GM12892 (cell line): ENCODE measurements at regions not wholly inside any gene's neighbourhood (a gene's known extent, or its start where the extent isn't known, plus 50 kb on each side); places are given as distances from the start of the nearest gene placed in this dataset.

Experiments used
- POLR2A ChIP-seq: IDR thresholded peaks from 2 replicates; pipeline ENCODE4 v1.6.1; 2011; ENCODE audit warnings: low read depth, low read length, control low read depth
- POLR2AphosphoS5 ChIP-seq: IDR thresholded peaks from 2 replicates; pipeline ENCODE4 v1.6.1; 2011; ENCODE audit warnings: low read depth, low read length, control low read depth

GRCh38 chr17:15078570-15078969 lies 186.6 kb downstream of the PMP22 start:
- TF ChIP-seq POLR2AphosphoS5 (no peak), POLR2A (no peak)
